Activated T-helper 17 cell treated with anti-CD3 and anti-CD28 coated beads, Interleukin-2, amount 50 U/mL, for 72 hours (primary cell): ENCODE measurements at regions not wholly inside any gene's neighbourhood (a gene's known extent, or its start where the extent isn't known, plus 50 kb on each side); places are given as distances from the start of the nearest gene placed in this dataset.

Experiments
- ATAC-seq: fragments of 150-1000 bp; cut with Tn5 transposase; replicated peaks from 2 replicates; pipeline ENCODE4 v1.10.0; 2021; ENCODE audit warnings: mild to moderate bottlenecking, moderate library complexity
- H3K27ac Mint-ChIP-seq: one replicate; pipeline ENCODE4 v1.8.0; 2022; ENCODE audit warnings: mixed read lengths
- H3K27me3 Mint-ChIP-seq: one replicate; pipeline ENCODE4 v1.8.0; 2022; ENCODE audit warnings: mixed read lengths
- H3K36me3 Mint-ChIP-seq: one replicate; pipeline ENCODE4 v1.8.0; 2022; ENCODE audit warnings: low read depth, mild to moderate bottlenecking, mixed read lengths
- H3K4me1 Mint-ChIP-seq: one replicate; pipeline ENCODE4 v1.8.0; 2022; ENCODE audit warnings: mixed read lengths
- H3K4me3 Mint-ChIP-seq: one replicate; pipeline ENCODE4 v1.8.0; 2022; ENCODE audit warnings: mild to moderate bottlenecking, mixed read lengths
- H3K9me3 Mint-ChIP-seq: one replicate; pipeline ENCODE4 v1.8.0; 2022; ENCODE audit warnings: mixed read lengths

DNA sequence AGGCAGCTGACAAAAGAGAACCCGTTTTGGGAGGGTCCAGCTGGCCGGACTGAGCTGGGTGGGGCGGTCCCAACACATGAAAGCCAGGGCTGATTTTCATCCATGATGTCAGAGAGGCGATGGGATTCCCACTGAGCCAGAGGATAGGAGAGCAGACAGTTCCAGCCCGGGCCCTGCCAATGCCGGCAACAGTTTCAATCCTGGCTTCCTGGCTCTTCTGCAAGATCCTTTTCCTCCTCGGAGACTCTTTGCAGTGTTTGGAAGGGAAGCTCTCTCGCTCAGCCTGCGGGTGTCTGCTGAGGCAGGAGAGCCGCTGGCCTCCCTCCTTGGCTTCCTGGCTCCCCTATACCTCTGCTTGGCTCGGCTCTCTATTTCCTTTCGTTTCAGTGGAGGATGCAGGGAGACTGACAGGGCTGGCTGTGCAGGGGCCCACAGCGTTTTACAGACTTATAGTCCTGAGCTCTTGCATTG is 145.5 kb upstream of the SOX9 start:
- ATAC-seq, result no peak
- Mint-ChIP-seq H3K27ac (no peak overlapping the region), H3K9me3 (peaks cover 4% of the 10 kb centered on the region), H3K27me3 (peaks cover 3% of the 10 kb centered on the region), H3K4me3 (no peak overlapping the region), H3K4me1 (no peaks in the 10 kb centered on the region), H3K36me3 (no peaks in the 10 kb centered on the region)

DNA sequence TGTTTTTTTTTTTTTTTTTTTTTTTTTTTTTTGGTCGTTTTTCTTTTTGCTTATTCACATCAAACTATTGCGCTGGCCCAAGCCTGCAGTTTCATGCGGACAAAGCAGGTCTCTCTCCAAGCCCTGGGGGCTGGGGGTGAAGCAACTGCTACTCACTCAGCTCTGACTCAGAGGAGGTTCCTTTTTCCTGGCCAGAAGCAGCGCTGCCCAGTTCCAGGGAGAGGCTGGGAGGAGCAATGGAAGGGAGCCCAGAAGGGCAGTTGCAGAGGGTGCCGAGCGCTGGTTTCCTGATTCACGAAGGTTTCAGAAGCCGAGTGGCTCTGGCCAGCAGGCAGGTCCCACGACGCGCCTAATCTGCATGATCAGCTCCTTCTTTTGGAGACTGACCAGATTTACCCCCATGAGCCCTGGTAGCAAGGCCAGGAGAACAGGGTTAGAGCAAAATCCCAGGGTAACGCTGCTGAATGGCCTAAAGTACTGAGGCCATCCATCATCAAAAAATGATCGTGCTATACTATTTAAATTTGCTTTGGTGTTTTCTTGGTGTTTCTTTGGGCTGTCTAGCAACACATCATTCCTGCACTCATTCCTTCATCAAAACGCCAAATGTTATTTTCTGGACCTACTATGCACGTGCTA is 144.7 kb upstream of the SOX9 start:
- peaks cover 3% of the 10 kb centered on the region for H3K27me3 Mint-ChIP-seq
- ATAC-seq, result no peak
- H3K27ac Mint-ChIP-seq, result no peak overlapping the region
- no peak overlapping the region for H3K4me3 Mint-ChIP-seq
- no peaks in the 10 kb centered on the region for H3K4me1 Mint-ChIP-seq
- H3K9me3 Mint-ChIP-seq, result peaks cover 4% of the 10 kb centered on the region
- H3K36me3 Mint-ChIP-seq, result no peaks in the 10 kb centered on the region

DNA sequence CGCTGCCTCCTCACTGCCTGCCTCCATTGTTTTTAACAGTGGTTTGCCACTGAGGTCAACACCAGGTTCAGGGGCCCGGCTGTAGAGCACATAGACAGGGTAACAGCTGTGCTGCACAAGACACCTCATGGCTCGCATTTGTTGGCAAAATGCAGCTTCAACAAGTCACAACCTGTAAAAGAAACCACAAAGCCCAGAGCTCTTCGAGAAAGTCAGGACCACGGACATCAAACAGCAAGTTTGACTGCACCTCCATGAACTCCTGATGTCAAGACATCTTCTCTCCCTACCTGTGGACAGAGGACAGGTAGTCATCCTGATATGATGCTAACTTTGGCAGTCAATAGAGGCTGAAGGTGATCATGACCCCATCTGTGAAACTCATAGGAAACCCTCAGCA is 142.4 kb upstream of the SOX9 start:
- Mint-ChIP-seq H3K27ac (no peak overlapping the region), H3K9me3 (no peaks in the 10 kb centered on the region), H3K36me3 (no peaks in the 10 kb centered on the region), H3K4me3 (no peak overlapping the region), H3K27me3 (no peaks in the 10 kb centered on the region), H3K4me1 (no peaks in the 10 kb centered on the region)
- ATAC-seq, result no peak

DNA sequence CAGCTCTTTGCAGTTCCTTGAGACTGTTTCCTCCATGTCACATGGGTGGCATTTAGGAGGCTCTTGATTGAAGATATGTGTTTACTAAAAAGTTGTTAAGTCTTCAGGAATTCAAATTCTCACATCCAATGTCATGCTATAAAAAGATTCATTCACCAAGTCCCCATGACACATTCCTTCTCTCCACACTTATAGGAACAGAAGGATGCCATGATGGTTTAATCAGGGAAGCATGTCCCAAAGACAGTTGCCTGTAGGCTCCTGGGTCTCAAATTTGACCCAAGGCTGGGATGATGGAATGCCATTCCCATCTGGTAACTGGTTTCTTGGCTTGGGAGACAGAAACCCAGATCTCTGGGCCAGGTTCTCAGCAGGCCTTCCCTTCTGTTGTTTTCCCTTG is 140.6 kb upstream of the SOX9 start:
- no peaks in the 10 kb centered on the region for H3K27me3 Mint-ChIP-seq
- H3K9me3 Mint-ChIP-seq, result no peaks in the 10 kb centered on the region
- no peak overlapping the region for H3K4me3 Mint-ChIP-seq
- no peak for ATAC-seq
- H3K27ac Mint-ChIP-seq, result no peak overlapping the region
- H3K4me1 Mint-ChIP-seq, result no peaks in the 10 kb centered on the region
- H3K36me3 Mint-ChIP-seq, result no peaks in the 10 kb centered on the region

DNA sequence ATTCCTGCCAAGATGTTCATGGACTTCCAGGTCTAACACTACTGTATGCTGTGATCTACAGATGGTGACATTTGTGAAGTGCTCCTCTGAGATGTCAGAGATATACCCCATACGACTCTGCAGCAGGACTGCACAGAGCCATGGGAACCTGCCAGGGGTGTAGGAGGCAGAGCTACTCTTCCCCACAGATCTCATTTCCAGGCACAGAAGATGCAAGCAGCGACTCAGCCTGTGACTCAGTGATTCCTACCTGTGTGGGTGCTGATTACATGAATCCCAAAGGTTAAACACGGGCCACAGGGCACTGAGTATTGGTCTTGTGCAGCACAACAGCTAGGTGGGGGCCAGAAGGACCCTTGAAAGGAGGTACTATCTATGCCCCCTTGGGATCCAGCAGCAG is 137.0 kb upstream of the SOX9 start:
- H3K27ac Mint-ChIP-seq, result no peak overlapping the region
- peak; percentile 80 for ATAC-seq
- H3K4me1 Mint-ChIP-seq, result no peaks in the 10 kb centered on the region

DNA sequence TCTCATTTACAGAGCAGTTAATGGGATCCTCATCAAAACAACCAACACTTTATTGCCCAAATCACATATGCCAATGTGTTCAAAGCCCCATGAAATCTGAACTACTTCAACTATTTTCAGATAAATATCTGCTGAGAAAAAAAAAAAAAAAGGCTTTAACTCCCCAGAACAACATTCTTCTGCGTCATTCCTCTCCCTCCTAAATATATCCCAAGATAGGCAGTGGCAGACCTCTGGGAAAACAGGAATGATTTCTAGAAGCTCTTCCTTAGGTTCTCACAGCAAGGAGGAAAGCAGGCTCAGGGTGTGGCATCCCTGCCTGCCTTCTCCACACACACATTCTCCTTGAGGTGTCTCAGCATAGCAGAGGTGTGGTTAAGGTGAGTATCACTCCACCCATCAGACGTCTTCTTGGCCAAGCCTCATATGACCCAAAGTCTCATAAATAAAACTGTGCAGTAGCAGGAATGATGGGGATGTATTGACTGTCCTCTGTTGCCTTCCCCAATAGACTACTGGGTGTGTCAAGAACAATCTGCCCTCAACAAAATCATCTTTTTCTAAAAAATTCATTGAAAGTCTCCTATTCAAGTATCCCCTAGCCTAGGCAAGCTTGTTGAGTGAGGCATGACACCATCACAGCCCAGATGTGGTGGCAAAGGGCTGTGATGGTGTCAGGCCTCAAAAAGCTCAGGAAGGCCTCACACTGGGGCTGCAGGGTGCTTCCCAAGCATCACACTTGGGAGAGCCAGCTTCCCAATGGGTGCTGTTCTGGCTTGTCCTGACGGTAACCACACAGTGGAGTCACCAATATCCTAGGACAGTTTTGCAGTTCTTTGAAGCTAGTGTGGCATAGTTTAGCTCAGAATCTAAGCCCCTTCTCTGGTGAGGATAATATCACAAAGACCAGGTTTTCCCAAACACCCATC is 135.4 kb upstream of the SOX9 start:
- H3K27ac Mint-ChIP-seq, result no peak overlapping the region
- no peaks in the 10 kb centered on the region for H3K36me3 Mint-ChIP-seq
- H3K9me3 Mint-ChIP-seq, result no peaks in the 10 kb centered on the region
- H3K4me1 Mint-ChIP-seq, result no peaks in the 10 kb centered on the region
- H3K27me3 Mint-ChIP-seq, result no peaks in the 10 kb centered on the region
- no peak for ATAC-seq
- no peak overlapping the region for H3K4me3 Mint-ChIP-seq

More for the DNA sequence above, 137.0 kb upstream of the SOX9 start:
- Mint-ChIP-seq H3K4me3 (no peak overlapping the region), H3K9me3 (no peaks in the 10 kb centered on the region), H3K36me3 (no peaks in the 10 kb centered on the region), H3K27me3 (no peaks in the 10 kb centered on the region)

DNA sequence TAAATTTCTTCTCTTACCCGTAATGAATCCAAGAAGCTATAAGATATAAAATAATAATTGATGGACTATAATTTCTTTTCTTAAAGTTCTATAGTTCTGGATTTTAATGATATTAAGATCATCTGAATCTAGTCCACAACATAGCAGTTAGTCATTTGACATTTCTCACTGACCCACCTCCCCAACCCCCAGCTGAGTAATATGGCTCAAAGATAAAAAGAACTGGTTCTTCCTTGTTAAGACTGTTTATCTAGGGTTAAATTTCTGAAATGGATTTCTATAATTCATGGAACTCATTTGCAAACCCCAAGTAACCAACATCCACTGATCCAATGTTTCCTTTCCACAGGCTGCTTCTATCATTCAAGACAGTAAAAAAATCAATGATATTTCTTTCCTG is 133.9 kb upstream of the SOX9 start:
- Mint-ChIP-seq H3K27me3 (no peaks in the 10 kb centered on the region), H3K4me3 (no peak overlapping the region), H3K36me3 (no peaks in the 10 kb centered on the region), H3K9me3 (no peaks in the 10 kb centered on the region), H3K27ac (no peak overlapping the region), H3K4me1 (no peaks in the 10 kb centered on the region)
- no peak for ATAC-seq

DNA sequence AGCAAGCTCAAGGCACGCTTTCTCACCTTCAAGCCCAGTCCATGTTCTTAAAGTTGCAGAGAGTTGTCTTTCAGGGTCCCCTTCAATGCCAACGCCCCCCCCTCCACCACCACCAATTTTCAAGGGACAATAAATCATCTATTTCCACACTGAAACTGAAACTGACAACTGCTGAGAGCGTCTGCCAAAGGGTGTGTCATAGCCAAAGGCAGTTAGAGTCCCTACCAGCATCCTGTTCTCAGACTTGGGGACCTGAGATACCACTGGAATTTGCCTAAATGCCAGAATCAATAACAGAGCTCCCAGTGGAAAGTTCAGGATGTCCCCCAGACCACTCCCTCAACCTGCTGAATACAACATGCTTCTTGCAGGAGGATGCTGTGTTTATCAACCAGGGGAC is 133.2 kb upstream of the SOX9 start:
- Mint-ChIP-seq H3K27ac (no peak overlapping the region), H3K4me1 (no peaks in the 10 kb centered on the region), H3K4me3 (no peak overlapping the region), H3K9me3 (no peaks in the 10 kb centered on the region), H3K36me3 (no peaks in the 10 kb centered on the region), H3K27me3 (no peaks in the 10 kb centered on the region)
- ATAC-seq, result peak; percentile 49

DNA sequence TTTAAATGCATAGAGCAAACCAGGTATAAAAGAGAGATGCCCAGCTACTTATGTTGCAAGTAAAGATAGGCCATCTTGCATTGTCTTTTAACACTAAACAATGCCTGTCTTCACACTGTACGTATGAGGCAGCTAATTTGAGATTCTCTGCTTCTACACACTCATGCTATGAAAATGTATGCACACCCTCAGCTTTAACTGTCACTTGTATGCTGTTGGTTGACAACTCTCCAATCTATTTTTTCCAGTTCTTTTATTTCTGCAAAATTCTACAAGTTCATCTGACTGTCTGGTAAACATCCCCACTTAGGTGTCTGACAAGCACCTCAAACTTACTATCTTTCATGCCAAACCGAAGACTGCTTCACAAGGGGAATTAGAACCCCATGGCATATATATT is 131.7 kb upstream of the SOX9 start:
- Mint-ChIP-seq H3K27me3 (no peaks in the 10 kb centered on the region), H3K4me3 (no peak overlapping the region), H3K27ac (no peak overlapping the region), H3K9me3 (no peaks in the 10 kb centered on the region), H3K36me3 (no peaks in the 10 kb centered on the region), H3K4me1 (no peaks in the 10 kb centered on the region)
- ATAC-seq, result no peak

DNA sequence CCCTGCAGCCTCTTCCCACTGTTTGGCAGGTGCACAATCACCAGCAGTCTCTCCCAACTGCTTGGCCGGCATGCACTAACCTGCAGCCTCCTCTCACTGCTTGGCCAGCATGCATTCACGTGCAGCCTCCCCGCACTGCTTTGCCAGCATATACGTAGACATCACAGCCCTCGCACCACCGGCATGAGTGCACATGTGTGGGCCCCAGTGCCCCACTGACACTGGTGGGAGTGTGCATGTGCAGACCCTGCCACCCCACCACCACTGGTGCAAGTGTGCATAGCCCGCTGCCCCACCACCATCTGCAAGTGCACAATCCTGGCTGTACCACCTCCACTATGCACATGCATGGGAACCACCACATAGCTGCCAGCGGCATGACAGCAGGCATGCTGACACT is 127.5 kb upstream of the SOX9 start:
- Mint-ChIP-seq H3K9me3 (peaks cover 9% of the 10 kb centered on the region), H3K27me3 (peaks cover 12% of the 10 kb centered on the region), H3K4me3 (no peak overlapping the region), H3K27ac (no peak overlapping the region), H3K4me1 (no peaks in the 10 kb centered on the region), H3K36me3 (no peaks in the 10 kb centered on the region)
- no peak for ATAC-seq

DNA sequence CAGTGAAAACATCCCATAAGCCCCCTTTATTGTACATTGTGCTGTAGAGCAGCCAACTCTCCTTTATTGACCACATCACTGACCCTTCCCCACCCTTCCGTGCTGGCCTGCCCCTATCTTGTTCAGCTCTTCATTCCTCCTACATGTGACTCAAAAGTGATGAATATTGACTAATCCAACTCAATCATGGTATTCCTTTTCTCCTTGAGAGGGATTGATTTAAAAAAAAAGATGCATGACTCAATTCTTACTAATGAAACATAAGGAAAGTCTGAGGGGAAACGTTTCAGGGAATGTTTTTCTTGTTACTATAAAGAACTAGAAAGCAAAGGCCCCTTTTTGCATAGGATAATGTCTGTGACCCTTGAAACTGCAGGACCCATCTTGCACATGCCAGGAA is 125.2 kb upstream of the SOX9 start:
- H3K9me3 Mint-ChIP-seq, result peaks cover 9% of the 10 kb centered on the region
- no peaks in the 10 kb centered on the region for H3K4me1 Mint-ChIP-seq
- no peak overlapping the region for H3K27ac Mint-ChIP-seq
- ATAC-seq, result no peak
- no peak overlapping the region for H3K4me3 Mint-ChIP-seq
- peaks cover 12% of the 10 kb centered on the region for H3K27me3 Mint-ChIP-seq
- H3K36me3 Mint-ChIP-seq, result no peaks in the 10 kb centered on the region

DNA sequence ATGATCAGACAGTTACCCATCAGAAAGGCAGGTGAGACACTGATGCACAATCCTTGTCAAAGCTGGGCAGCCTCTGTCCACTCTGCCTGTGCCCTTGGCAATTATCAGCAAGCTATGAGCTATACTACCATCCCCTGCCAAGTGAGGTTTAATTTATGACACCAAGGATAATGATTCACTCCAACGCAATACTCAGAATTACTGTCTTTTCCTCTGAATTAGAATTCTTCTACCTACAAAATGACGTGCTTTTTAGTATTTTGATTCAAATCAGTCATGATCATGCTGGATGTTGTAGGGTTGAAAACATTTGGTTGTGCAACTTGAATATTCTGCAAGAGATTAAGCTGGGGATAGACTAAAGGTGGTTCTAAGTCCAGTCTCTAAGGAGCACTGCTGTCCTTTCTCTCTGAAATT is 116.8 kb upstream of the SOX9 start:
- Mint-ChIP-seq H3K27ac (no peak overlapping the region), H3K4me3 (no peak overlapping the region), H3K9me3 (no peaks in the 10 kb centered on the region), H3K27me3 (peaks cover 6% of the 10 kb centered on the region), H3K36me3 (no peaks in the 10 kb centered on the region), H3K4me1 (no peaks in the 10 kb centered on the region)
- peak; percentile 38 for ATAC-seq

DNA sequence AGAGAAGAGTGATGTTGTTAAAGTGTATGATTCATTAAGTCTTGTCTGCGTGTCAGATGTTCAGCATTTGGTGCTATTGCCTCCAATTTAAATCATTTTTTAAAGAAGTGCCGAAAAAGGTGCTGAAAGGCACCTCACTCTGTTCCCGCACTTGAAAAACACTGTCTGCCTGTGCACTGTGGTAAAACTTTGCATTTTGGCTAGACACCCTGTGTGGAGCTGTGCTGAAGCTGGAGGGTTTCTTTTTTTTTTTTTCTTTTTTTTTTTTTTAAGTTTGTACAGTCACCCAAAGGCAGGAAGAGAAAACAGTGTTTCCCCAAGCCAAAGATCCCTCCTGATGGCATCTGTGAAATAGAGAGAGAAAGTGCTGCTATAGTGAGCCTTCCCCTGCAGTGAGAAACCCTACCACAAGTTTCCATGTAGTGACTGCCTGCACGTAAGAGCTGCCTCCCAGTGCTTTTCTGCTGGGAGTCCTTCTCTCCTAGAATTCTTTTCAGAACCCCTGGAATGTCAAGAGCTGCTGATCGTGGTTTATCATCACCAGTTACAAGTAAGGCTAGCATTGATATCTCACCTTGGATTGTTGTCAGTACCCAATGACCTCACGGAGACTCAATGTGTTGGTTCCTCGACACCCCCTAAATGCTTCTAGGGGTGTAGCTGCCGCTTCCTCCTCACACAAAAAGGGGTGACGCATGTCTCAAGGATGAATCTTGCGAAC is 116.0 kb upstream of the SOX9 start:
- Mint-ChIP-seq H3K27me3 (peaks cover 6% of the 10 kb centered on the region), H3K27ac (peak overlapping the region; percentile 6), H3K36me3 (no peaks in the 10 kb centered on the region), H3K4me1 (no peaks in the 10 kb centered on the region), H3K9me3 (no peaks in the 10 kb centered on the region), H3K4me3 (no peak overlapping the region)
- ATAC-seq, result peak; percentile 48

DNA sequence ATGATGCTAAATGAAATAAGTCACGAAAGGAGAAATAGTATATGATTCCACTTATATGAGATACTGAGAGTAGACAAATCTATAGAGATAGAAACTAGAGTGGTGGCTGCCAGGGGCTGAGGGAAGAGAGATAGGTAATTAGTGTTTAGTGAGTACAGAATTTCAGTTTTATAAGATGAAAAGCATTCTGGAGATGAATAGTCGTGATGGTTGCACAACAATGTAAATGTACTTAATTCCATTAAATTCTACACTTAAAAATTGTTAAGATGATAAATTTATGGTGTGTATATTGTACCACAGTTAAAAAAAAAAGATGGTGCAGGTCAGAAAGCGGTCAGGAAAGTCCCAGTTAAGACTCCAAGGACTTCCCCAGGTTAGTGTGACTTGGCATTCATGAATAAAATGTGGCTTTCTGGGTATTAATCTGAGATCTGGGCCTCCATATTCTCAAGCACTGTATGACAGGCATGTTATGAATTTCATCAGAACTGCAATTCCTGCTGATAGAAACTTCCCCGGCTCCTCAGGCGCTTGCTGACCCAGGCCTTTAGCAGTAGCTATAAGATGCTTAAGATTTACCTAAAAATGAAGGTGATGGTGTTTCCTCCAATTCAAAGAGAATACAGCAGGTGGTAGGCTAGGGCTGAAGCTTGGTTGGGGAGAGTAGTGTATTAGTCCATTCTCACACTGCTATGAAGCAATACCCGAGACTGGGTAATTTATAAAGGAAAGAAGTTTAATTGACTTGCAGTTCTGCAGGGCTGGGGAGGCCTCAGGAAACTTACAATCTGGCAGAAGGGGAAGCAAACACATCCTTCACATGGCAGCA is 115.3 kb upstream of the SOX9 start:
- no peaks in the 10 kb centered on the region for H3K9me3 Mint-ChIP-seq
- H3K4me1 Mint-ChIP-seq, result no peaks in the 10 kb centered on the region
- H3K27me3 Mint-ChIP-seq, result peaks cover 10% of the 10 kb centered on the region
- no peak overlapping the region for H3K4me3 Mint-ChIP-seq
- ATAC-seq, result peak; percentile 68
- H3K27ac Mint-ChIP-seq, result peak overlapping the region; percentile 6
- no peaks in the 10 kb centered on the region for H3K36me3 Mint-ChIP-seq
